SH-SY5Y (cell line): ENCODE measurements at regions not wholly inside any gene's neighbourhood (a gene's known extent, or its start where the extent isn't known, plus 50 kb on each side); places are given as distances from the start of the nearest gene placed in this dataset.

Experiments used
- GATA2 ChIP-seq: IDR thresholded peaks from 2 replicates; pipeline ENCODE4 v1.6.1; 2011; ENCODE audit warnings: mild to moderate bottlenecking, low read depth, low read length
- GATA3 ChIP-seq: IDR thresholded peaks from 2 replicates; pipeline ENCODE4 v1.6.1; 2011; ENCODE audit warnings: low read depth, mild to moderate bottlenecking, low read length, moderate library complexity

GRCh38 chrX:150254909-150255308, 108.2 kb upstream of the MAMLD1 start:
- TF ChIP-seq GATA2 (no peak), GATA3 (no peak)
